Liver (tissue), 8 donors: ENCODE measurements at regions not wholly inside any gene's neighbourhood (a gene's known extent, or its start where the extent isn't known, plus 50 kb on each side); places are given as distances from the start of the nearest gene placed in this dataset.

Source experiments
- DNase-seq: peaks from one replicate; pipeline ENCODE4 v3.0.0-alpha.2; 2017; ENCODE audit warnings: low spot score
- H3K27ac ChIP-seq, 2 donors: one replicate each; pipeline ENCODE4 v1.7.0; 2013; ENCODE audit warnings: inconsistent platforms in 2 of 2, low read length in 2 of 2, control low read depth in 1 of 2, low read depth in 1 of 2, mild to moderate bottlenecking in 1 of 2
- H3K27me3 ChIP-seq, 4 donors: one replicate each; pipeline versions ENCODE4 v1.6.1 to v1.7.0; 2013; ENCODE audit warnings: low read length in 3 of 4, inconsistent platforms in 1 of 4, mild to moderate bottlenecking in 1 of 4, moderate library complexity in 1 of 4; ENCODE audit not compliant: control insufficient read depth in 4 of 4, insufficient read depth in 4 of 4
- H3K36me3 ChIP-seq, 4 donors: one replicate each; pipeline versions ENCODE4 v1.6.1 to v1.7.0; 2013; ENCODE audit warnings: low read length in 3 of 4, mild to moderate bottlenecking in 3 of 4, low read depth in 1 of 4, moderate library complexity in 1 of 4; ENCODE audit not compliant: control insufficient read depth in 4 of 4, insufficient read depth in 3 of 4
- H3K4me1 ChIP-seq, 4 donors: one replicate each; pipeline versions ENCODE4 v1.6.1 to v1.7.0; 2013; ENCODE audit warnings: low read length in 3 of 4, mild to moderate bottlenecking in 3 of 4, moderate library complexity in 1 of 4; ENCODE audit not compliant: control insufficient read depth in 4 of 4, insufficient read depth in 4 of 4
- H3K4me3 ChIP-seq, 3 donors: one replicate each; pipeline versions ENCODE4 v1.6.1 to v1.7.0; 2013; ENCODE audit warnings: low read length in 3 of 3, control low read depth in 1 of 3, low read depth in 1 of 3, mild to moderate bottlenecking in 1 of 3
- H3K9ac ChIP-seq, 2 donors: one replicate each; pipeline ENCODE4 v1.7.0; 2013; ENCODE audit warnings: low read length in 2 of 2, mild to moderate bottlenecking in 2 of 2, moderate library complexity in 2 of 2, control low read depth in 1 of 2, low read depth in 1 of 2
- H3K9me3 ChIP-seq, 4 donors: one replicate each; pipeline versions ENCODE4 v1.6.1 to v1.7.0; 2013; ENCODE audit warnings: low read length in 3 of 4; ENCODE audit not compliant: control insufficient read depth in 4 of 4
- ATF3 ChIP-seq: IDR thresholded peaks from 2 replicates; pipeline ENCODE4 v1.6.1; 2016; ENCODE audit warnings: antibody characterized with exemption
- CTCF ChIP-seq: fragments of 150-350 bp; IDR thresholded peaks from 2 replicates; pipeline ENCODE4 v1.5.1; 2017; ENCODE audit warnings: improper control_type of control experiment, low read depth, low read length; ENCODE audit not compliant: missing input control
- EGR1 ChIP-seq, 2 donors: IDR thresholded peaks; 2 replicates each; pipeline ENCODE4 v1.6.1; 2016 to 2018; ENCODE audit warnings: antibody characterized with exemption in 2 of 2, low read depth in 2 of 2
- FOXA1 ChIP-seq: IDR thresholded peaks from 2 replicates; pipeline ENCODE4 v1.6.1; 2016; ENCODE audit warnings: antibody characterized with exemption
- FOXA2 ChIP-seq: IDR thresholded peaks from 2 replicates; pipeline ENCODE4 v1.6.1; 2016; ENCODE audit warnings: antibody characterized with exemption
- HNF4A ChIP-seq, 2 donors: conservative IDR thresholded peaks; 2 replicates each; pipeline ENCODE4 v1.6.1; 2016; ENCODE audit warnings: antibody characterized with exemption in 2 of 2, mild to moderate bottlenecking in 2 of 2
- HNF4G ChIP-seq: IDR thresholded peaks from 2 replicates; pipeline ENCODE4 v1.6.1; 2016; ENCODE audit warnings: antibody characterized with exemption
- JUND ChIP-seq, 2 donors: IDR thresholded peaks; 2 replicates each; pipeline ENCODE4 v1.6.1; 2016; ENCODE audit warnings: antibody characterized with exemption in 2 of 2
- MAX ChIP-seq: IDR thresholded peaks from 2 replicates; pipeline ENCODE4 v1.6.1; 2016; ENCODE audit warnings: antibody characterized with exemption
- NR2F2 ChIP-seq: IDR thresholded peaks from 2 replicates; pipeline ENCODE4 v1.6.1; 2016; ENCODE audit warnings: antibody characterized with exemption
- RAD21 ChIP-seq, 2 donors: IDR thresholded peaks; 2 replicates each; pipeline ENCODE4 v1.6.1; 2016; ENCODE audit warnings: antibody characterized with exemption in 2 of 2, mild to moderate bottlenecking in 2 of 2
- REST ChIP-seq: IDR thresholded peaks from 2 replicates; pipeline ENCODE4 v1.6.1; 2016; ENCODE audit warnings: antibody characterized with exemption, mild to moderate bottlenecking
- SP1 ChIP-seq: IDR thresholded peaks from 2 replicates; pipeline ENCODE4 v1.6.1; 2018; ENCODE audit warnings: antibody characterized with exemption, mild to moderate bottlenecking
- TAF1 ChIP-seq: conservative IDR thresholded peaks from 2 replicates; pipeline ENCODE4 v1.6.1; 2016; ENCODE audit warnings: antibody characterized with exemption, mild to moderate bottlenecking
- YY1 ChIP-seq: IDR thresholded peaks from 2 replicates; pipeline ENCODE4 v1.6.1; 2016; ENCODE audit warnings: antibody characterized with exemption, mild to moderate bottlenecking
- ZBTB33 ChIP-seq: IDR thresholded peaks from 2 replicates; pipeline ENCODE4 v1.6.1; 2016; ENCODE audit warnings: antibody characterized with exemption
- WGBS: extraction: QIAGEN DNeasy Blood & Tissue Kit; methylation state at CpG from one replicate; pipeline ENCODE4 v1.1.7; 2013; 5-methylcytosine and 5-hydroxymethylcytosine counted together
- donor health status: healthy.
- donor health status: healthy.
- donor health status: healthy.
- donor health status: healthy.
- donor health status: healthy.

GRCh38 chr17:56074361-56074890, 78.8 kb upstream of the ANKFN1 start:
- Histone ChIP-seq H3K27me3 (no peaks in the 10 kb centered on the region), H3K9ac (no peak overlapping the region), H3K27ac (no peak overlapping the region), H3K9me3 (peaks cover 0 to 7% (median under 1%) of the 10 kb centered on the region in 4 donors), H3K4me1 (no peaks in the 10 kb centered on the region), H3K4me3 (no peak overlapping the region), H3K36me3 (no peaks in the 10 kb centered on the region)
- no peak for DNase-seq
- WGBS, result 86% methylated on average over 6 of the region's 6 CpGs
- TF ChIP-seq ZBTB33 (no peak), FOXA2 (no peak), NR2F2 (no peak), FOXA1 (no peak), HNF4A (conservative IDR thresholded peaks at IDR 0.05) (no peak), REST (no peak), CTCF (no peak), YY1 (no peak), TAF1 (no peak), HNF4G (no peak), ATF3 (no peak), SP1 (no peak), MAX (no peak), EGR1 (IDR thresholded peaks at IDR 0.05; ENCODE audit: low read depth in 2 of 2) (no peak), JUND (IDR thresholded peaks at IDR 0.05) (no peak)

- H3K9ac ChIP-seq, result no peak overlapping the region
- DNase-seq, result no peak
- H3K4me1 ChIP-seq, result no peaks in the 10 kb centered on the region
- H3K36me3 ChIP-seq, result no peaks in the 10 kb centered on the region
- TF ChIP-seq REST (no peak), JUND (IDR thresholded peaks at IDR 0.05) (no peak), CTCF (no peak), RAD21 (IDR thresholded peaks at IDR 0.05) (no peak), FOXA1 (no peak), YY1 (no peak), ATF3 (no peak)
- H3K27me3 ChIP-seq, result no peaks in the 10 kb centered on the region
- no peak overlapping the region for H3K27ac ChIP-seq
- peaks cover 0 to 7% (median under 1%) of the 10 kb centered on the region in 4 donors for H3K9me3 ChIP-seq
- no peak overlapping the region for H3K4me3 ChIP-seq
Observed at GRCh38 chr17:56076980-56077379, 76.3 kb upstream of the ANKFN1 start.
